ENCODE measurements at regions not wholly inside any gene's neighbourhood (a gene's known extent, or its start where the extent isn't known, plus 50 kb on each side); places are given as distances from the start of the nearest gene placed in this dataset.

DNA sequence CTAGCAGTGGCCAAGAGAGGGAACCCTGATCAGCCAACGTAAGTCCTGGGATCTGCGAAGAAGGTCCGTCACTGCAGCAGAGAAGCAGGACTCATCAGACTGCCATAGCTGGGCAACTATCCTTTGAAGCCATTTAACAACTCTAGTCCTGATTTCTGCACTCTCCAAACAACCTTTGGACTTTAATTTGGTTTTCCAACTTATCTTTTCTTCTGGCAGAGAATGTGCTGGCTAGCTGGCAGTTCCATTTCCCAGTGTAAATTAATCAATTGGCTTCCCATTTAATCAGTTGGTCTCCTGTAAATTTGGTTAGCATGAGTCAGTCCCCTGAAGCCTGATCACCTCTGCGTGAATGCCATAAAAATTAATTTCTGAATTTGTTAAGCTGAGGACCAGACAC, 153.7 kb upstream of the GPR101 start:
- Histone ChIP-seq H4K20me1 (ENCODE audit: control insufficient read depth, extremely low read depth, insufficient read depth, low read length) (no peaks in the 10 kb centered on the region), H3K4me1 (ENCODE audit: control insufficient read depth, extremely low read depth, insufficient read depth, low read length) (no peaks in the 10 kb centered on the region), H3K9me1 (ENCODE audit: control insufficient read depth, extremely low read depth, insufficient read depth, low read length) (no peaks in the 10 kb centered on the region), H3K4me2 (ENCODE audit: control insufficient read depth, extremely low read depth, insufficient read depth, low read depth, low read length) (no peak overlapping the region), H3K9ac (ENCODE audit: control insufficient read depth, extremely low read depth, insufficient read depth, low read length) (no peak overlapping the region), H3K4me3 (ENCODE audit: control insufficient read depth in 2 of 3, extremely low read depth in 1 of 3, insufficient read depth in 2 of 3, low read depth in 1 of 3, low read length in 3 of 3) (no peak overlapping the region), H3K79me2 (ENCODE audit: control insufficient read depth, insufficient read depth, low read length) (no peaks in the 10 kb centered on the region), H3K27ac (ENCODE audit: control insufficient read depth, insufficient read depth, low read length) (no peak overlapping the region), H3K9me3 (ENCODE audit: control insufficient read depth, low read depth, low read length) (no peaks in the 10 kb centered on the region), H3K36me3 (ENCODE audit: control insufficient read depth in 2 of 2, extremely low read depth in 1 of 2, insufficient read depth in 2 of 2, low read length in 2 of 2) (no peaks in the 10 kb centered on the region), H3K27me3 (ENCODE audit: control insufficient read depth, extremely low read depth, insufficient read depth, low read length) (no peaks in the 10 kb centered on the region), H2AFZ (ENCODE audit: control insufficient read depth, low read length) (no peak overlapping the region)
- no peak for FAIRE-seq
- dilution Hi-C loops (cut with MboI; ENCODE audit: extremely low pct_ligation_motif_present, low sequenced_read_pairs) = no loop called here
- DNase-seq (ENCODE audit: low read depth, low spot score) = no peak
- TF ChIP-seq, protein P1, sequence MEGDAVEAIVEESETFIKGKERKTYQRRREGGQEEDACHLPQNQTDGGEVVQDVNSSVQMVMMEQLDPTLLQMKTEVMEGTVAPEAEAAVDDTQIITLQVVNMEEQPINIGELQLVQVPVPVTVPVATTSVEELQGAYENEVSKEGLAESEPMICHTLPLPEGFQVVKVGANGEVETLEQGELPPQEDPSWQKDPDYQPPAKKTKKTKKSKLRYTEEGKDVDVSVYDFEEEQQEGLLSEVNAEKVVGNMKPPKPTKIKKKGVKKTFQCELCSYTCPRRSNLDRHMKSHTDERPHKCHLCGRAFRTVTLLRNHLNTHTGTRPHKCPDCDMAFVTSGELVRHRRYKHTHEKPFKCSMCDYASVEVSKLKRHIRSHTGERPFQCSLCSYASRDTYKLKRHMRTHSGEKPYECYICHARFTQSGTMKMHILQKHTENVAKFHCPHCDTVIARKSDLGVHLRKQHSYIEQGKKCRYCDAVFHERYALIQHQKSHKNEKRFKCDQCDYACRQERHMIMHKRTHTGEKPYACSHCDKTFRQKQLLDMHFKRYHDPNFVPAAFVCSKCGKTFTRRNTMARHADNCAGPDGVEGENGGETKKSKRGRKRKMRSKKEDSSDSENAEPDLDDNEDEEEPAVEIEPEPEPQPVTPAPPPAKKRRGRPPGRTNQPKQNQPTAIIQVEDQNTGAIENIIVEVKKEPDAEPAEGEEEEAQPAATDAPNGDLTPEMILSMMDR (optimal IDR thresholded peaks at IDR 0.05 in 1 of 3, IDR thresholded peaks at IDR 0.05 in 1 of 3, conservative IDR thresholded peaks at IDR 0.05 in 1 of 3; ENCODE audit: extremely low read depth in 1 of 3, insufficient read depth in 2 of 3, low read length in 3 of 3) = no peak
- TF ChIP-seq EZH2 (IDR thresholded peaks at IDR 0.05; ENCODE audit: low read length) = no peak

DNA sequence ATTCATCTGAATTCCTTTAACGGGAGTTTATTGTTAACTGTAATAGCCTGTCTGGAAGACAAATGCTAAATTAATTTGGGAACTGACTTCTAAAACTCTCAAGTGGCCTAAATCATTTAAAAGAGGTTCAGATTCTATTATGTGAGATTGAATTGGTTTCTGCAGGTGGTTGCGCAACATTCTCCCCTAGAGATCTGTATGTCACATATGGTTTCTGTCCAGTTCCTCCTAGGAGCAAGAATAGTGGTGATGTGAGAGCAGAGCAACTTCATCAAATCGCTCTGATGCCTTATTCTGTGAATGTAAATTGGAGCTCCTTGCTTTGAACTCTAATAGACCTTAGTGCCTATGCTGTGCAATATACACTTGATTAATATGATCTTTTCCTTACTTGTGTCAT, 144.6 kb upstream of the GPR101 start:
- TF ChIP-seq EZH2 (IDR thresholded peaks at IDR 0.05; ENCODE audit: low read length) = no peak
- TF ChIP-seq, protein P1 (optimal IDR thresholded peaks at IDR 0.05 in 1 of 3, IDR thresholded peaks at IDR 0.05 in 1 of 3, conservative IDR thresholded peaks at IDR 0.05 in 1 of 3; ENCODE audit: extremely low read depth in 1 of 3, insufficient read depth in 2 of 3, low read length in 3 of 3) = no peak
- Histone ChIP-seq H4K20me1 (ENCODE audit: control insufficient read depth, extremely low read depth, insufficient read depth, low read length) (no peaks in the 10 kb centered on the region), H3K79me2 (ENCODE audit: control insufficient read depth, insufficient read depth, low read length) (no peaks in the 10 kb centered on the region), H3K4me2 (ENCODE audit: control insufficient read depth, extremely low read depth, insufficient read depth, low read depth, low read length) (no peak overlapping the region), H3K27me3 (ENCODE audit: control insufficient read depth, extremely low read depth, insufficient read depth, low read length) (no peaks in the 10 kb centered on the region), H3K27ac (ENCODE audit: control insufficient read depth, insufficient read depth, low read length) (no peak overlapping the region), H3K9me3 (ENCODE audit: control insufficient read depth, low read depth, low read length) (no peaks in the 10 kb centered on the region), H3K4me1 (ENCODE audit: control insufficient read depth, extremely low read depth, insufficient read depth, low read length) (no peaks in the 10 kb centered on the region), H3K9ac (ENCODE audit: control insufficient read depth, extremely low read depth, insufficient read depth, low read length) (no peak overlapping the region), H3K4me3 (ENCODE audit: control insufficient read depth in 2 of 3, extremely low read depth in 1 of 3, insufficient read depth in 2 of 3, low read depth in 1 of 3, low read length in 3 of 3) (no peak overlapping the region), H3K36me3 (ENCODE audit: control insufficient read depth in 2 of 2, extremely low read depth in 1 of 2, insufficient read depth in 2 of 2, low read length in 2 of 2) (no peaks in the 10 kb centered on the region), H3K9me1 (ENCODE audit: control insufficient read depth, extremely low read depth, insufficient read depth, low read length) (no peaks in the 10 kb centered on the region), H2AFZ (ENCODE audit: control insufficient read depth, low read length) (no peak overlapping the region)
- DNase-seq (ENCODE audit: low read depth, low spot score) = no peak
- FAIRE-seq = no peak
- dilution Hi-C loops (cut with MboI; ENCODE audit: extremely low pct_ligation_motif_present, low sequenced_read_pairs) = no loop called here

Data from keratinocyte (primary cell).